GM23248 (cell line): ENCODE measurements at regions not wholly inside any gene's neighbourhood (a gene's known extent, or its start where the extent isn't known, plus 50 kb on each side); places are given as distances from the start of the nearest gene placed in this dataset.

Experiments
- EZH2 ChIP-seq: fragments of 200-600 bp; sonication (generic); IDR thresholded peaks from 2 replicates; pipeline ENCODE4 v1.6.1; 2018; ENCODE audit warnings: antibody characterized with exemption, mild to moderate bottlenecking; ENCODE audit not compliant: insufficient read depth, poor library complexity, severe bottlenecking
- EZH2phosphoT487 ChIP-seq: fragments of 200-600 bp; sonication (generic); IDR thresholded peaks from 2 replicates; pipeline ENCODE4 v1.6.1; 2018; ENCODE audit warnings: antibody characterized with exemption, moderate library complexity, mild to moderate bottlenecking, low read depth; ENCODE audit not compliant: insufficient read depth

DNA sequence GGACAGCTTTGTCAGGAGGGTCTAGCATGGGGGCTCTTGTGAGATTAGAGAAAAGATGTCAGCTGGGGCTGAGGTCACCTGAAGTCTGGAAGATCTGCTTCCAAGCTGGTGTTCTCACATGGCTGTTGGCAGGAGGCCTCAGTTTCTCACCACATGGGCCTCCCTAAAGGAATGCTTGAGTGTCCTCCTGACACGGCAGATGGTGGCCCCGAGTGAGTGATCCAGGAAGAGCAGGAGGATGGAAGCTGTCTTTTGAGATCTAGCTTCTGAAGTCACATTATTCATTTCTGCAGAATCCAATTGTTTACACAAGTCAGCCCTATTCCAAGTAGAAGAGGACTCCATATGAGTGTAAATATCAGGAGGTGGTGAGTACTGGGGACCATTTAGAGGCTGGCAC is 344.0 kb upstream of the PROK2 start:
- TF ChIP-seq EZH2phosphoT487: no peak
- TF ChIP-seq EZH2: no peak
